Right cardiac atrium (tissue), 5 donors: ENCODE measurements at regions not wholly inside any gene's neighbourhood (a gene's known extent, or its start where the extent isn't known, plus 50 kb on each side); places are given as distances from the start of the nearest gene placed in this dataset.
A peak's percentile ranks its signal among the peaks of the same experiment; 100 is the strongest.
"Not testable (repeated sequence)": the region's sequence is repeated elsewhere in the genome, so short reads cannot be mapped to it uniquely, and the experiment has no call there.

Experiments
- ATAC-seq, 2 donors: fragments of 200-7000 bp; cut with Tn5 transposase; one replicate each; pipeline versions ENCODE4 v1.8.0 to v1.9.1; 2020; ENCODE audit warnings: moderate library complexity in 2 of 2, mild to moderate bottlenecking in 1 of 2
- DNase-seq, 3 donors: peaks; one replicate each; pipeline ENCODE4 v3.0.0-alpha.2; 2020
- H3K27ac ChIP-seq: one replicate; pipeline ENCODE4 v1.5.1; 2013; ENCODE audit warnings: mild to moderate bottlenecking, low read length, control low read depth, moderate library complexity
- H3K27me3 ChIP-seq: one replicate; pipeline ENCODE4 v1.6.1; 2013; ENCODE audit not compliant: control insufficient read depth, insufficient read depth
- H3K4me1 ChIP-seq: one replicate; pipeline ENCODE4 v1.6.1; 2013; ENCODE audit warnings: low read length; ENCODE audit not compliant: control insufficient read depth, insufficient read depth
- H3K4me3 ChIP-seq: one replicate; pipeline ENCODE4 v1.5.1; 2013; ENCODE audit warnings: low read length, control low read depth
- H3K9me3 ChIP-seq: one replicate; pipeline ENCODE4 v1.6.1; 2013; ENCODE audit warnings: low read length; ENCODE audit not compliant: control insufficient read depth
- WGBS: extraction: QIAGEN DNeasy Blood & Tissue Kit; methylation state at CpG from one replicate; pipeline ENCODE4 v1.1.7; 2013; 5-methylcytosine and 5-hydroxymethylcytosine counted together
- intact Hi-C, 4 donors: fragments of 100-400 bp; cut with DNase I; formaldehyde crosslinking; loops; one replicate each; pipeline versions ENCODE4 v1.11.0 to v1.14.0; 2022 to 2023
- donor health status: healthy with polysubstance abuse.
- donor health status: DM: no; HTN: yes; CAD: no.
- donor health status: DM: no; HTN: no; CAD: no.
- donor health status: DM: no; HTN: yes; CAD: no; lungs with severe emphysema.
- donor health status: DM: yes; HTN: yes; CAD: no.

GRCh38 chr10:6678956-6679355, 98.9 kb upstream of the PRKCQ start:
- no peaks in the 10 kb centered on the region for H3K9me3 ChIP-seq
- no peaks in the 10 kb centered on the region for H3K27me3 ChIP-seq
- H3K27ac ChIP-seq: no peak overlapping the region
- no peaks in the 10 kb centered on the region for H3K4me1 ChIP-seq
- intact Hi-C loops: loop anchor here in 2 of 4 donors (5.0 to 10.0 kb wide), 3 partner anchors 262 to 736 kb away; partner anchors contain the start of gene SFMBT2 (in 1 of the 2)
- ATAC-seq (no peak), DNase-seq (no peak)
- no peak overlapping the region for H3K4me3 ChIP-seq

- Histone ChIP-seq H3K4me1 (no peaks in the 10 kb centered on the region), H3K9me3 (no peaks in the 10 kb centered on the region), H3K27me3 (no peaks in the 10 kb centered on the region), H3K27ac (no peak overlapping the region), H3K4me3 (no peak overlapping the region)
- intact Hi-C loops: loop anchor here in 2 of 4 donors (5.0 to 10.0 kb wide), 3 partner anchors 261 to 736 kb away; partner anchors contain the start of gene SFMBT2 (in 1 of the 2)
- 18% methylated on average over 9 of the region's 9 CpGs for WGBS
- ATAC-seq (peak in 1 of 2 donors; percentile 50), DNase-seq (peak; percentile 33 to 68 (median 50))
Measured at GRCh38 chr10:6678211-6678803, 98.2 kb upstream of the PRKCQ start.

GRCh38 chr10:6677129-6677528, 97.1 kb upstream of the PRKCQ start:
- WGBS: 89% methylated on average over 5 of the region's 5 CpGs
- not testable (repeated sequence) for H3K4me3 ChIP-seq, ATAC-seq, H3K4me1 ChIP-seq, H3K9me3 ChIP-seq, H3K27me3 ChIP-seq, H3K27ac ChIP-seq, DNase-seq
- intact Hi-C loops: loop anchor here in 2 of 4 donors (5.0 to 10.0 kb wide), 3 partner anchors 260 to 738 kb away; partner anchors contain the start of gene SFMBT2 (in 1 of the 2)

- Histone ChIP-seq H3K27ac (no peak overlapping the region), H3K27me3 (no peaks in the 10 kb centered on the region), H3K4me3 (no peak overlapping the region), H3K9me3 (no peaks in the 10 kb centered on the region), H3K4me1 (no peaks in the 10 kb centered on the region)
- no peak for ATAC-seq
- DNase-seq: no peak
- intact Hi-C loops: loop anchor here in 2 of 4 donors (10.0 kb wide), 2 partner anchors 259 to 741 kb away; partner anchors contain the start of gene SFMBT2 (in 1 of the 2)
- 30% methylated on average over 3 of the region's 3 CpGs for WGBS
Measured at GRCh38 chr10:6674291-6674690, 94.2 kb upstream of the PRKCQ start.

GRCh38 chr10:6671976-6672375, 91.9 kb upstream of the PRKCQ start:
- Histone ChIP-seq H3K4me1 (no peaks in the 10 kb centered on the region), H3K4me3 (no peak overlapping the region), H3K9me3 (no peaks in the 10 kb centered on the region), H3K27me3 (no peaks in the 10 kb centered on the region), H3K27ac (no peak overlapping the region)
- intact Hi-C loops: loop anchor here in 2 of 4 donors (10.0 kb wide), 2 partner anchors 257 to 743 kb away; partner anchors contain the start of gene SFMBT2 (in 1 of the 2)
- ATAC-seq: no peak
- WGBS: 38% methylated on average over 6 of the region's 6 CpGs
- DNase-seq: no peak

- DNase-seq (no peak), ATAC-seq (no peak)
- Histone ChIP-seq H3K4me3 (no peak overlapping the region), H3K27me3 (no peaks in the 10 kb centered on the region), H3K9me3 (no peaks in the 10 kb centered on the region), H3K4me1 (no peaks in the 10 kb centered on the region), H3K27ac (no peak overlapping the region)
- intact Hi-C loops: loop anchor here in 2 of 4 donors (10.0 kb wide), 2 partner anchors 565 to 745 kb away; partner anchors contain the start of gene SFMBT2 (in 1 of the 2)
- WGBS: 34% methylated on average over 5 of the region's 5 CpGs
Measured at GRCh38 chr10:6669269-6669859, 89.3 kb upstream of the PRKCQ start.

- no peak overlapping the region for H3K4me3 ChIP-seq
- no peak for ATAC-seq
- intact Hi-C loops: loop anchor here in 2 of 4 donors (10.0 kb wide), 2 partner anchors 563 to 747 kb away; partner anchors contain the start of gene SFMBT2 (in 1 of the 2)
Measured at GRCh38 chr10:6667679-6668270, 87.7 kb upstream of the PRKCQ start.

GRCh38 chr10:6667150-6667549, 87.1 kb upstream of the PRKCQ start:
- Histone ChIP-seq H3K4me1 (no peaks in the 10 kb centered on the region), H3K27me3 (no peaks in the 10 kb centered on the region), H3K9me3 (no peaks in the 10 kb centered on the region), H3K4me3 (no peak overlapping the region), H3K27ac (no peak overlapping the region)
- ATAC-seq (no peak), DNase-seq (no peak)
- 39% methylated on average over 4 of the region's 4 CpGs for WGBS
- intact Hi-C loops: loop anchor here in 2 of 4 donors (10.0 kb wide), 2 partner anchors 562 to 748 kb away; partner anchors contain the start of gene SFMBT2 (in 1 of the 2)

More at GRCh38 chr10:6667679-6668270, 87.7 kb upstream of the PRKCQ start:
- H3K4me1 ChIP-seq: no peaks in the 10 kb centered on the region
- H3K27ac ChIP-seq: no peak overlapping the region
- H3K27me3 ChIP-seq: no peaks in the 10 kb centered on the region
- no peaks in the 10 kb centered on the region for H3K9me3 ChIP-seq
- no peak for DNase-seq
- WGBS: 40% methylated on average over 10 of the region's 10 CpGs

- DNase-seq (no peak), ATAC-seq (no peak)
- H3K4me1 ChIP-seq: no peaks in the 10 kb centered on the region
- H3K27me3 ChIP-seq: no peaks in the 10 kb centered on the region
- H3K9me3 ChIP-seq: no peaks in the 10 kb centered on the region
- WGBS: 50% methylated on average over 6 of the region's 6 CpGs
- H3K4me3 ChIP-seq: no peak overlapping the region
- intact Hi-C loops: loop anchor here in 2 of 4 donors (10.0 kb wide), 2 partner anchors 561 to 749 kb away; partner anchors contain the start of gene SFMBT2 (in 1 of the 2)
- H3K27ac ChIP-seq: no peak overlapping the region
Measured at GRCh38 chr10:6665847-6666246, 85.8 kb upstream of the PRKCQ start.

- Histone ChIP-seq H3K9me3 (no peaks in the 10 kb centered on the region), H3K27ac (no peak overlapping the region), H3K4me3 (no peak overlapping the region), H3K4me1 (no peaks in the 10 kb centered on the region), H3K27me3 (peaks cover 4% of the 10 kb centered on the region)
- no peak for ATAC-seq
- no peak for DNase-seq
- WGBS: 86% methylated on average over 2 of the region's 2 CpGs
- intact Hi-C loops: loop anchor here in 2 of 4 donors (10.0 kb wide), 2 partner anchors 556 to 754 kb away; partner anchors contain the start of gene SFMBT2 (in 1 of the 2)
Measured at GRCh38 chr10:6660460-6660859, 80.4 kb upstream of the PRKCQ start.

GRCh38 chr10:6659451-6659850, 79.4 kb upstream of the PRKCQ start:
- intact Hi-C loops: no loop called here
- ATAC-seq: no peak
- no peak overlapping the region for H3K4me3 ChIP-seq
- no peak for DNase-seq
- H3K27ac ChIP-seq: no peak overlapping the region
- peaks cover 4% of the 10 kb centered on the region for H3K27me3 ChIP-seq
- no peaks in the 10 kb centered on the region for H3K4me1 ChIP-seq
- H3K9me3 ChIP-seq: no peaks in the 10 kb centered on the region
